Stimulated activated CD8-positive, alpha-beta memory T cell treated with anti-CD3 and anti-CD28 coated beads, Interleukin-7, amount 100 ng/mL, for 4 hours (primary cell): ENCODE measurements at regions not wholly inside any gene's neighbourhood (a gene's known extent, or its start where the extent isn't known, plus 50 kb on each side); places are given as distances from the start of the nearest gene placed in this dataset.
"Not testable (repeated sequence)": the region's sequence is repeated elsewhere in the genome, so short reads cannot be mapped to it uniquely, and the experiment has no call there.

Experiments
- DNase-seq, 2 donors: peaks; one replicate each; pipeline ENCODE4 v3.0.0-alpha.2; 2020; ENCODE audit warnings: low read depth in 2 of 2

- DNase-seq: no peak
Observed at GRCh38 chr10:120204877-120205276, 252.2 kb upstream of the PLPP4 start.

GRCh38 chr10:120205368-120206018 is 251.5 kb upstream of the PLPP4 start:
- DNase-seq: no peak

GRCh38 chr10:120208488-120208887 is 248.5 kb upstream of the PLPP4 start:
- DNase-seq: no peak

GRCh38 chr10:120209124-120209762 is 247.8 kb upstream of the PLPP4 start:
- no peak for DNase-seq

GRCh38 chr10:120212275-120212674 is 244.8 kb upstream of the PLPP4 start:
- no peak for DNase-seq

GRCh38 chr10:120213283-120213682 is 243.7 kb upstream of the PLPP4 start:
- DNase-seq: not testable (repeated sequence)

GRCh38 chr10:120217736-120218135 is 239.3 kb upstream of the PLPP4 start:
- DNase-seq: no peak

GRCh38 chr10:120221873-120222485 is 235.0 kb upstream of the PLPP4 start:
- DNase-seq: no peak

GRCh38 chr10:120229641-120230040 is 227.4 kb upstream of the PLPP4 start:
- no peak for DNase-seq

- DNase-seq: not testable (repeated sequence)
Observed at GRCh38 chr10:120239695-120240094, 217.3 kb upstream of the PLPP4 start.

- DNase-seq: no peak
Observed at GRCh38 chr10:120251821-120252442, 205.1 kb upstream of the PLPP4 start.

- no peak for DNase-seq
Observed at GRCh38 chr10:120253131-120253530, 203.9 kb upstream of the PLPP4 start.

GRCh38 chr10:120260456-120260855 is 196.6 kb upstream of the PLPP4 start:
- DNase-seq: no peak

GRCh38 chr10:120262857-120263547 is 194.0 kb upstream of the PLPP4 start:
- no peak for DNase-seq

- DNase-seq: no peak
Observed at GRCh38 chr10:120266022-120266421, 191.0 kb upstream of the PLPP4 start.

GRCh38 chr10:120270906-120271305 is 186.1 kb upstream of the PLPP4 start:
- no peak for DNase-seq

- no peak for DNase-seq
Observed at GRCh38 chr10:120271696-120272095, 185.3 kb upstream of the PLPP4 start.

- DNase-seq: no peak
Observed at GRCh38 chr10:120272350-120272749, 184.7 kb upstream of the PLPP4 start.

- no peak for DNase-seq
Observed at GRCh38 chr10:120278069-120278468, 179.0 kb upstream of the PLPP4 start.

- DNase-seq: no peak
Observed at GRCh38 chr10:120279196-120279595, 177.8 kb upstream of the PLPP4 start.

- DNase-seq: no peak
Observed at GRCh38 chr10:120282421-120282820, 174.6 kb upstream of the PLPP4 start.

- DNase-seq: no peak
Observed at GRCh38 chr10:120282846-120283492, 174.1 kb upstream of the PLPP4 start.
